Choroid plexus epithelial cell (primary cell): ENCODE measurements at regions not wholly inside any gene's neighbourhood (a gene's known extent, or its start where the extent isn't known, plus 50 kb on each side); places are given as distances from the start of the nearest gene placed in this dataset.
A peak's percentile ranks its signal among the peaks of the same experiment; 100 is the strongest.

Experiments
- DNase-seq: peaks from one replicate; pipeline ENCODE4 v3.0.0-alpha.2; 2010; ENCODE audit warnings: low read depth
- H3K4me3 ChIP-seq: 2 replicates; pipeline ENCODE4 v1.5.1; 2011; ENCODE audit warnings: low read depth, mild to moderate bottlenecking, control low read depth, low read length, moderate library complexity
- CTCF ChIP-seq: conservative IDR thresholded peaks from 2 replicates; pipeline ENCODE4 v1.5.1; 2011; ENCODE audit warnings: low read depth, mild to moderate bottlenecking, control low read depth, inconsistent platforms, low read length, moderate library complexity

- peak; percentile 14 for TF ChIP-seq CTCF
- no peak for DNase-seq
- H3K4me3 ChIP-seq: no peak overlapping the region
These were observed 61.9 kb upstream of the RAPGEF1 start for GRCh38 chr9:131801810-131802209.

- no peak for DNase-seq
- no peak overlapping the region for H3K4me3 ChIP-seq
- peak; percentile 15 for TF ChIP-seq CTCF
These were observed 61.0 kb upstream of the RAPGEF1 start for GRCh38 chr9:131800843-131801242.

- H3K4me3 ChIP-seq: no peak overlapping the region
- no peak for DNase-seq
- no peak for TF ChIP-seq CTCF
These were observed 60.5 kb upstream of the RAPGEF1 start for GRCh38 chr9:131800366-131800765.

GRCh38 chr9:131799177-131799823, 59.4 kb upstream of the RAPGEF1 start:
- TF ChIP-seq CTCF: no peak
- peak; percentile 49 for DNase-seq

GRCh38 chr9:131798246-131798645, 58.4 kb upstream of the RAPGEF1 start:
- H3K4me3 ChIP-seq: no peak overlapping the region
- no peak for DNase-seq
- no peak for TF ChIP-seq CTCF

More at GRCh38 chr9:131799177-131799823, 59.4 kb upstream of the RAPGEF1 start:
- H3K4me3 ChIP-seq: no peak overlapping the region

- no peak for TF ChIP-seq CTCF
- DNase-seq: no peak
- H3K4me3 ChIP-seq: no peak overlapping the region
These were observed 54.5 kb upstream of the RAPGEF1 start for GRCh38 chr9:131794393-131794792.

- no peak for DNase-seq
- TF ChIP-seq CTCF: no peak
- H3K4me3 ChIP-seq: no peak overlapping the region
These were observed 51.8 kb upstream of the RAPGEF1 start for GRCh38 chr9:131791542-131792254.
